Liver (tissue), 8 donors: ENCODE measurements at regions not wholly inside any gene's neighbourhood (a gene's known extent, or its start where the extent isn't known, plus 50 kb on each side); places are given as distances from the start of the nearest gene placed in this dataset.

ENCODE experiments used
- DNase-seq: peaks from one replicate; pipeline ENCODE4 v3.0.0-alpha.2; 2017; ENCODE audit warnings: low spot score
- H3K27ac ChIP-seq, 2 donors: one replicate each; pipeline ENCODE4 v1.7.0; 2013; ENCODE audit warnings: inconsistent platforms in 2 of 2, low read length in 2 of 2, control low read depth in 1 of 2, low read depth in 1 of 2, mild to moderate bottlenecking in 1 of 2
- H3K27me3 ChIP-seq, 4 donors: one replicate each; pipeline versions ENCODE4 v1.6.1 to v1.7.0; 2013; ENCODE audit warnings: low read length in 3 of 4, inconsistent platforms in 1 of 4, mild to moderate bottlenecking in 1 of 4, moderate library complexity in 1 of 4; ENCODE audit not compliant: control insufficient read depth in 4 of 4, insufficient read depth in 4 of 4
- H3K36me3 ChIP-seq, 4 donors: one replicate each; pipeline versions ENCODE4 v1.6.1 to v1.7.0; 2013; ENCODE audit warnings: low read length in 3 of 4, mild to moderate bottlenecking in 3 of 4, low read depth in 1 of 4, moderate library complexity in 1 of 4; ENCODE audit not compliant: control insufficient read depth in 4 of 4, insufficient read depth in 3 of 4
- H3K4me1 ChIP-seq, 4 donors: one replicate each; pipeline versions ENCODE4 v1.6.1 to v1.7.0; 2013; ENCODE audit warnings: low read length in 3 of 4, mild to moderate bottlenecking in 3 of 4, moderate library complexity in 1 of 4; ENCODE audit not compliant: control insufficient read depth in 4 of 4, insufficient read depth in 4 of 4
- H3K4me3 ChIP-seq, 3 donors: one replicate each; pipeline versions ENCODE4 v1.6.1 to v1.7.0; 2013; ENCODE audit warnings: low read length in 3 of 3, control low read depth in 1 of 3, low read depth in 1 of 3, mild to moderate bottlenecking in 1 of 3
- H3K9ac ChIP-seq, 2 donors: one replicate each; pipeline ENCODE4 v1.7.0; 2013; ENCODE audit warnings: low read length in 2 of 2, mild to moderate bottlenecking in 2 of 2, moderate library complexity in 2 of 2, control low read depth in 1 of 2, low read depth in 1 of 2
- H3K9me3 ChIP-seq, 4 donors: one replicate each; pipeline versions ENCODE4 v1.6.1 to v1.7.0; 2013; ENCODE audit warnings: low read length in 3 of 4; ENCODE audit not compliant: control insufficient read depth in 4 of 4
- ATF3 ChIP-seq: IDR thresholded peaks from 2 replicates; pipeline ENCODE4 v1.6.1; 2016; ENCODE audit warnings: antibody characterized with exemption
- CTCF ChIP-seq: fragments of 150-350 bp; IDR thresholded peaks from 2 replicates; pipeline ENCODE4 v1.5.1; 2017; ENCODE audit warnings: improper control_type of control experiment, low read depth, low read length; ENCODE audit not compliant: missing input control
- EGR1 ChIP-seq, 2 donors: IDR thresholded peaks; 2 replicates each; pipeline ENCODE4 v1.6.1; 2016 to 2018; ENCODE audit warnings: antibody characterized with exemption in 2 of 2, low read depth in 2 of 2
- FOXA1 ChIP-seq: IDR thresholded peaks from 2 replicates; pipeline ENCODE4 v1.6.1; 2016; ENCODE audit warnings: antibody characterized with exemption
- FOXA2 ChIP-seq: IDR thresholded peaks from 2 replicates; pipeline ENCODE4 v1.6.1; 2016; ENCODE audit warnings: antibody characterized with exemption
- GABPA ChIP-seq, 2 donors: IDR thresholded peaks in 1 of 2; conservative IDR thresholded peaks in 1 of 2; 2 replicates each; pipeline ENCODE4 v1.6.1; 2016; ENCODE audit warnings: antibody characterized with exemption in 2 of 2, mild to moderate bottlenecking in 1 of 2, moderate library complexity in 1 of 2
- HNF4A ChIP-seq, 2 donors: conservative IDR thresholded peaks; 2 replicates each; pipeline ENCODE4 v1.6.1; 2016; ENCODE audit warnings: antibody characterized with exemption in 2 of 2, mild to moderate bottlenecking in 2 of 2
- HNF4G ChIP-seq: IDR thresholded peaks from 2 replicates; pipeline ENCODE4 v1.6.1; 2016; ENCODE audit warnings: antibody characterized with exemption
- JUND ChIP-seq, 2 donors: IDR thresholded peaks; 2 replicates each; pipeline ENCODE4 v1.6.1; 2016; ENCODE audit warnings: antibody characterized with exemption in 2 of 2
- MAX ChIP-seq: IDR thresholded peaks from 2 replicates; pipeline ENCODE4 v1.6.1; 2016; ENCODE audit warnings: antibody characterized with exemption
- NR2F2 ChIP-seq: IDR thresholded peaks from 2 replicates; pipeline ENCODE4 v1.6.1; 2016; ENCODE audit warnings: antibody characterized with exemption
- RAD21 ChIP-seq, 2 donors: IDR thresholded peaks; 2 replicates each; pipeline ENCODE4 v1.6.1; 2016; ENCODE audit warnings: antibody characterized with exemption in 2 of 2, mild to moderate bottlenecking in 2 of 2
- REST ChIP-seq: IDR thresholded peaks from 2 replicates; pipeline ENCODE4 v1.6.1; 2016; ENCODE audit warnings: antibody characterized with exemption, mild to moderate bottlenecking
- RXRA ChIP-seq, 2 donors: IDR thresholded peaks; 2 replicates each; pipeline ENCODE4 v1.6.1; 2017 to 2018; ENCODE audit warnings: antibody characterized with exemption in 2 of 2, mild to moderate bottlenecking in 1 of 2
- SP1 ChIP-seq: IDR thresholded peaks from 2 replicates; pipeline ENCODE4 v1.6.1; 2018; ENCODE audit warnings: antibody characterized with exemption, mild to moderate bottlenecking
- TAF1 ChIP-seq: conservative IDR thresholded peaks from 2 replicates; pipeline ENCODE4 v1.6.1; 2016; ENCODE audit warnings: antibody characterized with exemption, mild to moderate bottlenecking
- YY1 ChIP-seq: IDR thresholded peaks from 2 replicates; pipeline ENCODE4 v1.6.1; 2016; ENCODE audit warnings: antibody characterized with exemption, mild to moderate bottlenecking
- ZBTB33 ChIP-seq: IDR thresholded peaks from 2 replicates; pipeline ENCODE4 v1.6.1; 2016; ENCODE audit warnings: antibody characterized with exemption
- WGBS: extraction: QIAGEN DNeasy Blood & Tissue Kit; methylation state at CpG from one replicate; pipeline ENCODE4 v1.1.7; 2013; 5-methylcytosine and 5-hydroxymethylcytosine counted together
- donor health status: healthy.
- donor health status: healthy.
- donor health status: healthy.
- donor health status: healthy.
- donor health status: healthy.

GRCh38 chr10:83312570-83312969 is 826.7 kb upstream of the GHITM start:
- Histone ChIP-seq H3K27me3 (no peaks in the 10 kb centered on the region), H3K36me3 (no peaks in the 10 kb centered on the region), H3K4me3 (no peak overlapping the region), H3K9me3 (peaks cover 0 to 3% (median under 1%) of the 10 kb centered on the region in 4 donors), H3K9ac (no peak overlapping the region), H3K4me1 (no peaks in the 10 kb centered on the region), H3K27ac (no peak overlapping the region)
- TF ChIP-seq FOXA1 (no peak), MAX (no peak), RAD21 (IDR thresholded peaks at IDR 0.05) (no peak), NR2F2 (no peak), ZBTB33 (no peak), SP1 (no peak)
- no peak for DNase-seq
- WGBS = 79% methylated on average over 3 of the region's 3 CpGs

- no peak overlapping the region for H3K27ac ChIP-seq
- H3K36me3 ChIP-seq = no peaks in the 10 kb centered on the region
- no peak overlapping the region for H3K4me3 ChIP-seq
- DNase-seq = no peak
- H3K27me3 ChIP-seq = no peaks in the 10 kb centered on the region
- no peaks in the 10 kb centered on the region for H3K4me1 ChIP-seq
- no peak for TF ChIP-seq FOXA2
- no peak for TF ChIP-seq REST
- TF ChIP-seq GABPA (IDR thresholded peaks at IDR 0.05 in 1 of 2, conservative IDR thresholded peaks at IDR 0.05 in 1 of 2) = no peak
- TF ChIP-seq EGR1 (IDR thresholded peaks at IDR 0.05; ENCODE audit: low read depth in 2 of 2) = no peak
- no peak for TF ChIP-seq TAF1
- TF ChIP-seq HNF4A (conservative IDR thresholded peaks at IDR 0.05) = no peak
- no peak for TF ChIP-seq FOXA1
- no peak for TF ChIP-seq RAD21 (IDR thresholded peaks at IDR 0.05)
- no peak for TF ChIP-seq JUND (IDR thresholded peaks at IDR 0.05)
- no peak for TF ChIP-seq ZBTB33
- no peak for TF ChIP-seq SP1
- no peak for TF ChIP-seq CTCF
- no peak for TF ChIP-seq YY1
- TF ChIP-seq MAX = no peak
- TF ChIP-seq RXRA (IDR thresholded peaks at IDR 0.05) = no peak
- TF ChIP-seq HNF4G = no peak
- TF ChIP-seq ATF3 = no peak
- TF ChIP-seq NR2F2 = no peak
- H3K9ac ChIP-seq = no peak overlapping the region
- peaks cover 0 to 2% (median 0%) of the 10 kb centered on the region in 4 donors for H3K9me3 ChIP-seq
- 84% methylated on average over 1 of the region's 1 CpG for WGBS
Observed at GRCh38 chr10:83332690-83333089, 806.6 kb upstream of the GHITM start.
